ENCODE measurements at regions not wholly inside any gene's neighbourhood (a gene's known extent, or its start where the extent isn't known, plus 50 kb on each side); places are given as distances from the start of the nearest gene placed in this dataset.

DNA sequence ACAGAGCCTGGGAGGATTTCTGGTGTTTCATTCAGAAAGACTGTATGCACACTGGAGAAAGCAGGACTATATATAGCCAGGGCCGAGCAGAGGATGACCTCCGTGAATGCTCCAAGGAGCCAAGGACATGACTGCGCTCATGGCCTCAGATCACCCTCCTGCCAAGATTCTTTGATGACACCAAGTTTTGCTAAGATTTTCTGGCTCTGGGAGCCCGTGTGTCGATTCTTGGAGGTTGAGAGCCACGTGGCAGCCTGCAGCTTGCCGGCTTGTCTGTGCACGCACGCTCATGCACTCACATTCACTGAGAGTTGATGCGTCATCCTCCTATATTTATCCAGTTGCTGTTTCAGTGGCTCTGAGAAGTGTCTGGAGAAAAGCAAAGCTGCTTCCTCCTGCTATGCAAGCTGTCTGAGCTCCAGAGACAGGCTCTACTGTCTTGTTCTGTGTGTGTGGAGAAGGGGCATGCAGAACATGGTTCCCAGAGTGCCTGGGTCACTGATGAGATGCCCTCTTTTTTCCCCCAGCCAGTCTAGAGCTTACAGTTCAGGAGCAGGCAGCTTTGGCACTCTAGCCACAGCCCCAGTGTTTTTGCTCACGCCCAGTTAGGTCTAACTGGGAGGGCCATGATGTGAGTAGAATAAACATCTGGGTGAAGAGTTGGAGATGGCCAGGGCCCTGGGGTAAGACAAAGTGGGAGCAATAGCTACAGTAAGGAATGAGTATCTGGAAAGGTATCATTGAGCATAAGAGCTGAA is 64.9 kb upstream of the SCOC start:
- TF ChIP-seq, protein P1, sequence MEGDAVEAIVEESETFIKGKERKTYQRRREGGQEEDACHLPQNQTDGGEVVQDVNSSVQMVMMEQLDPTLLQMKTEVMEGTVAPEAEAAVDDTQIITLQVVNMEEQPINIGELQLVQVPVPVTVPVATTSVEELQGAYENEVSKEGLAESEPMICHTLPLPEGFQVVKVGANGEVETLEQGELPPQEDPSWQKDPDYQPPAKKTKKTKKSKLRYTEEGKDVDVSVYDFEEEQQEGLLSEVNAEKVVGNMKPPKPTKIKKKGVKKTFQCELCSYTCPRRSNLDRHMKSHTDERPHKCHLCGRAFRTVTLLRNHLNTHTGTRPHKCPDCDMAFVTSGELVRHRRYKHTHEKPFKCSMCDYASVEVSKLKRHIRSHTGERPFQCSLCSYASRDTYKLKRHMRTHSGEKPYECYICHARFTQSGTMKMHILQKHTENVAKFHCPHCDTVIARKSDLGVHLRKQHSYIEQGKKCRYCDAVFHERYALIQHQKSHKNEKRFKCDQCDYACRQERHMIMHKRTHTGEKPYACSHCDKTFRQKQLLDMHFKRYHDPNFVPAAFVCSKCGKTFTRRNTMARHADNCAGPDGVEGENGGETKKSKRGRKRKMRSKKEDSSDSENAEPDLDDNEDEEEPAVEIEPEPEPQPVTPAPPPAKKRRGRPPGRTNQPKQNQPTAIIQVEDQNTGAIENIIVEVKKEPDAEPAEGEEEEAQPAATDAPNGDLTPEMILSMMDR (IDR thresholded peaks at IDR 0.05 in 2 of 3, conservative IDR thresholded peaks at IDR 0.05 in 1 of 3; ENCODE audit: borderline replicate concordance in 1 of 3, insufficient read depth in 1 of 3, low read depth in 2 of 3, low read length in 2 of 3) = no peak
- TF ChIP-seq POLR2A (IDR thresholded peaks at IDR 0.05; ENCODE audit: borderline replicate concordance, extremely low read depth, insufficient read depth, insufficient read length) (no peak), ZNF274 (IDR thresholded peaks at IDR 0.05; ENCODE audit: low read depth, low read length) (no peak), EZH2 (IDR thresholded peaks at IDR 0.05) (no peak), EZH2phosphoT487 (IDR thresholded peaks at IDR 0.05; ENCODE audit: borderline replicate concordance) (no peak), RAD21 (IDR thresholded peaks at IDR 0.05; ENCODE audit: low read depth) (no peak)
- TF ChIP-seq, protein P2, sequence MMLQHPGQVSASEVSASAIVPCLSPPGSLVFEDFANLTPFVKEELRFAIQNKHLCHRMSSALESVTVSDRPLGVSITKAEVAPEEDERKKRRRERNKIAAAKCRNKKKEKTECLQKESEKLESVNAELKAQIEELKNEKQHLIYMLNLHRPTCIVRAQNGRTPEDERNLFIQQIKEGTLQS (IDR thresholded peaks at IDR 0.05) = no peak
- TF ChIP-seq, protein P3, sequence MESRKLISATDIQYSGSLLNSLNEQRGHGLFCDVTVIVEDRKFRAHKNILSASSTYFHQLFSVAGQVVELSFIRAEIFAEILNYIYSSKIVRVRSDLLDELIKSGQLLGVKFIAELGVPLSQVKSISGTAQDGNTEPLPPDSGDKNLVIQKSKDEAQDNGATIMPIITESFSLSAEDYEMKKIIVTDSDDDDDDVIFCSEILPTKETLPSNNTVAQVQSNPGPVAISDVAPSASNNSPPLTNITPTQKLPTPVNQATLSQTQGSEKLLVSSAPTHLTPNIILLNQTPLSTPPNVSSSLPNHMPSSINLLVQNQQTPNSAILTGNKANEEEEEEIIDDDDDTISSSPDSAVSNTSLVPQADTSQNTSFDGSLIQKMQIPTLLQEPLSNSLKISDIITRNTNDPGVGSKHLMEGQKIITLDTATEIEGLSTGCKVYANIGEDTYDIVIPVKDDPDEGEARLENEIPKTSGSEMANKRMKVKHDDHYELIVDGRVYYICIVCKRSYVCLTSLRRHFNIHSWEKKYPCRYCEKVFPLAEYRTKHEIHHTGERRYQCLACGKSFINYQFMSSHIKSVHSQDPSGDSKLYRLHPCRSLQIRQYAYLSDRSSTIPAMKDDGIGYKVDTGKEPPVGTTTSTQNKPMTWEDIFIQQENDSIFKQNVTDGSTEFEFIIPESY (IDR thresholded peaks at IDR 0.05; ENCODE audit: extremely low read depth, insufficient replicate concordance, low read length) = no peak

Data from HCT116 (cell line).